ENCODE measurements at regions not wholly inside any gene's neighbourhood (a gene's known extent, or its start where the extent isn't known, plus 50 kb on each side); places are given as distances from the start of the nearest gene placed in this dataset.

DNA sequence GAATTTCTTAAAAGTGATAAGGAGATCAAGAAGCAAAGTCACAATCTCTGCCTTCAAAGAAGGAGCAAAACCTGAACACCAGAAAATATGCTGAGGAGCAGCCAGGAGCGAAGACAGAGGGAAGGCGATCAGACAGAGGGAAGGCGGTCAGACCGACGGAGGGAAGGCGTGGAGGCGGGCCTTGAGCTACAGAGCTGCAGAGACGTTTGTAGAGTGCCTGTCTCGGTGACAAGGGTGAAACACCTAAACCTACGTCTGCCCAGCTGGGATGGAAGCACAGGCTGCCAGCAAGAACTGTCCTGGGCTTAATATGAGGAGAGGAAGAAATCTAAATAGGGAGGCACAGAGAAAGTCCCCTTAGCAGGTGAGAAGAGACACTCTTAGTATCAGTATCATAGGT, 476.0 kb downstream of the OCA2 start:
- TF ChIP-seq, protein P1, sequence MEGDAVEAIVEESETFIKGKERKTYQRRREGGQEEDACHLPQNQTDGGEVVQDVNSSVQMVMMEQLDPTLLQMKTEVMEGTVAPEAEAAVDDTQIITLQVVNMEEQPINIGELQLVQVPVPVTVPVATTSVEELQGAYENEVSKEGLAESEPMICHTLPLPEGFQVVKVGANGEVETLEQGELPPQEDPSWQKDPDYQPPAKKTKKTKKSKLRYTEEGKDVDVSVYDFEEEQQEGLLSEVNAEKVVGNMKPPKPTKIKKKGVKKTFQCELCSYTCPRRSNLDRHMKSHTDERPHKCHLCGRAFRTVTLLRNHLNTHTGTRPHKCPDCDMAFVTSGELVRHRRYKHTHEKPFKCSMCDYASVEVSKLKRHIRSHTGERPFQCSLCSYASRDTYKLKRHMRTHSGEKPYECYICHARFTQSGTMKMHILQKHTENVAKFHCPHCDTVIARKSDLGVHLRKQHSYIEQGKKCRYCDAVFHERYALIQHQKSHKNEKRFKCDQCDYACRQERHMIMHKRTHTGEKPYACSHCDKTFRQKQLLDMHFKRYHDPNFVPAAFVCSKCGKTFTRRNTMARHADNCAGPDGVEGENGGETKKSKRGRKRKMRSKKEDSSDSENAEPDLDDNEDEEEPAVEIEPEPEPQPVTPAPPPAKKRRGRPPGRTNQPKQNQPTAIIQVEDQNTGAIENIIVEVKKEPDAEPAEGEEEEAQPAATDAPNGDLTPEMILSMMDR (IDR thresholded peaks at IDR 0.05) = no peak
- TF ChIP-seq POLR2A (IDR thresholded peaks at IDR 0.05) (no peak), POLR2AphosphoS5 (IDR thresholded peaks at IDR 0.05) (no peak), EP300 (IDR thresholded peaks at IDR 0.05; ENCODE audit: low read depth) (no peak)

Data from transverse colon (tissue), 4 donors.